ENCODE measurements at regions not wholly inside any gene's neighbourhood (a gene's known extent, or its start where the extent isn't known, plus 50 kb on each side); places are given as distances from the start of the nearest gene placed in this dataset.

DNA sequence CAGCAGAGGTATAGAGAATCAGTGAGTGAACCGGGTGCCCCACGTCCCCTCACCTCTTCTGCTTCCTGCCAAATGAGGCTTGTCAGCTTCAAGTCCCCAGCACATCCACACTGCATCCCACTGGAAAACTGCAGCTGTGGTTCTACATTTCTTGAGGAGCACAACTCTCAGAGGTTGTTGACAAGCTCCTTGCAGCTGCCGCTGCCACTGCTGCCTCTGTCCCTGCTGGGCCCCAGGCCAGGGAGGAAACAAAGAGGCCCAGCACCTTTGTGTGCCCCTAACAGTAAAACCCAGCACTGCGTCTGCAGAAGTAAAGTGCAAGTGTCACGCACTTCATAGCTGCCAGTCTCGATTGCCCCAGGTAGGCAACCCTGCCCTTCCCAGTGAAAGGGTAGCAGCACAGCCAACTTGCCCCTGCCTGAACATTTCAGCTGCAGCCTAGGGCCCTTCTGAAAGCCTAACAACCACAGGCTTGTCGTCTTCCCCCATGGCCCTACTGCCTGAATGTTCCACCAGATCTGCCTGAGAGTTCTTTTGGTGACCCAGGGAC is 1162.1 kb upstream of the USP15 start:
- Histone ChIP-seq H3K27me3 (ENCODE audit: insufficient read depth, poor library complexity, severe bottlenecking) (no peaks in the 10 kb centered on the region), H3K27ac (ENCODE audit: poor library complexity, severe bottlenecking) (no peak overlapping the region), H3K4me3 (ENCODE audit: severe bottlenecking) (no peak overlapping the region), H3K4me1 (ENCODE audit: insufficient read depth, poor library complexity, severe bottlenecking) (no peaks in the 10 kb centered on the region), H3K36me3 (ENCODE audit: low read depth) (no peaks in the 10 kb centered on the region), H3K9me3 (ENCODE audit: severe bottlenecking) (no peaks in the 10 kb centered on the region)
- DNase-seq (ENCODE audit: low spot score) = no peak
- TF ChIP-seq, protein P1, sequence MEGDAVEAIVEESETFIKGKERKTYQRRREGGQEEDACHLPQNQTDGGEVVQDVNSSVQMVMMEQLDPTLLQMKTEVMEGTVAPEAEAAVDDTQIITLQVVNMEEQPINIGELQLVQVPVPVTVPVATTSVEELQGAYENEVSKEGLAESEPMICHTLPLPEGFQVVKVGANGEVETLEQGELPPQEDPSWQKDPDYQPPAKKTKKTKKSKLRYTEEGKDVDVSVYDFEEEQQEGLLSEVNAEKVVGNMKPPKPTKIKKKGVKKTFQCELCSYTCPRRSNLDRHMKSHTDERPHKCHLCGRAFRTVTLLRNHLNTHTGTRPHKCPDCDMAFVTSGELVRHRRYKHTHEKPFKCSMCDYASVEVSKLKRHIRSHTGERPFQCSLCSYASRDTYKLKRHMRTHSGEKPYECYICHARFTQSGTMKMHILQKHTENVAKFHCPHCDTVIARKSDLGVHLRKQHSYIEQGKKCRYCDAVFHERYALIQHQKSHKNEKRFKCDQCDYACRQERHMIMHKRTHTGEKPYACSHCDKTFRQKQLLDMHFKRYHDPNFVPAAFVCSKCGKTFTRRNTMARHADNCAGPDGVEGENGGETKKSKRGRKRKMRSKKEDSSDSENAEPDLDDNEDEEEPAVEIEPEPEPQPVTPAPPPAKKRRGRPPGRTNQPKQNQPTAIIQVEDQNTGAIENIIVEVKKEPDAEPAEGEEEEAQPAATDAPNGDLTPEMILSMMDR (IDR thresholded peaks at IDR 0.05; ENCODE audit: poor library complexity, severe bottlenecking) = no peak
- no peak for ATAC-seq (ENCODE audit: low read depth)

DNA sequence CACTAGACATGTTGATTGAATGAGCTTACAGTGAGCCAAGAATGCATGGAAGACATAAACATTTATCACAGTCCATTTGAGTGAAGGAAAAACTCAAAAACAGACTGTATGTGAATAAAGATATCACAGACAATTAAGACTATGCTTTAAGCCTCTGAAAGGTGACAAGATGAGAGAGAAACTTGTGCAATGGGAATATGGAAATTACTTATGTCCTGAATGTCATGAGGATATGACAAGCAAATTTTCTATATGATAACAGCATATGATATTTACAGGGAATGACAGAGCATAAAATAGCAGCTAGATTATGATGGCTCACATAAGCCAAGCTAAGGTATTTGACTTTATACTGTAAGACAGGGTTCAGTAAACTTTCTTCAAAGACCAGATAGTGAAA is 1153.1 kb upstream of the USP15 start:
- Histone ChIP-seq H3K4me1 (ENCODE audit: insufficient read depth, poor library complexity, severe bottlenecking) (no peaks in the 10 kb centered on the region), H3K4me3 (ENCODE audit: severe bottlenecking) (no peak overlapping the region), H3K9me3 (ENCODE audit: severe bottlenecking) (no peaks in the 10 kb centered on the region), H3K27me3 (ENCODE audit: insufficient read depth, poor library complexity, severe bottlenecking) (peaks cover 3% of the 10 kb centered on the region), H3K36me3 (ENCODE audit: low read depth) (no peaks in the 10 kb centered on the region), H3K27ac (ENCODE audit: poor library complexity, severe bottlenecking) (no peak overlapping the region)
- TF ChIP-seq, protein P1 (IDR thresholded peaks at IDR 0.05; ENCODE audit: poor library complexity, severe bottlenecking) = no peak
- DNase-seq (ENCODE audit: low spot score) (no peak), ATAC-seq (ENCODE audit: low read depth) (no peak)

DNA sequence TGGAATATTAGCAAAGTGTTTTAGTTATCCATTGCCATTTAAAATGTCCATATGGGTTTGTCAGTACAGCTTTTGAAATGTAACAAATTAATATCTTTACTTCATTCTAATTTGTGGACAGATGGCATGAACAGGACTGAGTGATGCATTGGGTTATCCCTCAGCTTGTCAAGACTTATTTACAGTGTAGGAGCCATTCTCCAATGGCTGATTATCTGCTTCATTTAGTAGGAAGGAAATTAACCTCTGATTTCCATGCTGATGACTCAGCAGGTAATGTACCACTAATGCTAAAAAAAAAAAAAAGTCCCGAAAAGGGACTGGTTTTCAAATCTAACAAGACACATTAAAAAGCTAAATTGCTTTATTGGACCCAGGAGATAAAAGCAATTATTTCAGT is 1149.0 kb upstream of the USP15 start:
- no peaks in the 10 kb centered on the region for H3K4me1 ChIP-seq (ENCODE audit: insufficient read depth, poor library complexity, severe bottlenecking)
- TF ChIP-seq, protein P1 (IDR thresholded peaks at IDR 0.05; ENCODE audit: poor library complexity, severe bottlenecking) = no peak

DNA sequence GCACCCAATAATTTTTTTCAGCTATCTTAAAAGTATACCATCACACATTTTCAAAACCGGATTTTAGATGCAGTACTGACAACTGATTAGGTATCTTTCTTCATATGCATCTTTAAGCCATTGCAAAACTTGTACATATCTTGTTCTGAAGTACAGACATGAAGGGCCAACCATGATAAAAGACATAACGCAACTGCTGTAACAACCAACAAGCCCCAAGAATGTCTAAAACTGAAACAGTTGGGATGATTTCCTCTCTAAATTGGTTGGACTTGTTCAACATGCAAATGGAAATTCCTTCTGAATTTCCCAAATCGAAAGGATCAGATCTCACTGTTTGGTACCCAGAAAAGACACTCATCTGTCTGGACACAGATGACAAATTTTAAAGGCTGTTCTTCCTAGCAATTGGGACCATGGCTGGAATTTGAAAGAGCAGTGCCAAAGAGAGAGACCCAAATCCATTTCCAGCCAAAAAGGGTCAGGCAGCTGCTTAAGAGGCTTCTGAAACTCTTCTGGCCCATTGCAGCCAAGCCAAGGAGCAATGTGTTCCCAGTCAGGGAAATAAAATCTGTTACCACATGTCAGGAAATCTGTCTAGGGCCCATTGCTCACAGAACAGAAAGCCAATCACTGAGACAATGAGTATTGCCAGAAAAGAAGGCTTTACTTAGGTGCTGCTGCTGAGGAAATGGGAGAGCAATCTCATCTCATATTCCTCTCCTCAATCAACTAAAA is 1122.4 kb upstream of the USP15 start:
- ATAC-seq (ENCODE audit: low read depth) = no peak
- no peaks in the 10 kb centered on the region for H3K4me1 ChIP-seq (ENCODE audit: insufficient read depth, poor library complexity, severe bottlenecking)
- H3K36me3 ChIP-seq (ENCODE audit: low read depth) = no peaks in the 10 kb centered on the region
- TF ChIP-seq, protein P1 (IDR thresholded peaks at IDR 0.05; ENCODE audit: poor library complexity, severe bottlenecking) = no peak
- H3K4me3 ChIP-seq (ENCODE audit: severe bottlenecking) = no peak overlapping the region
- H3K27ac ChIP-seq (ENCODE audit: poor library complexity, severe bottlenecking) = no peak overlapping the region
- no peaks in the 10 kb centered on the region for H3K27me3 ChIP-seq (ENCODE audit: insufficient read depth, poor library complexity, severe bottlenecking)
- no peak for DNase-seq (ENCODE audit: low spot score)
- H3K9me3 ChIP-seq (ENCODE audit: severe bottlenecking) = no peaks in the 10 kb centered on the region

More for the DNA sequence above, 1149.0 kb upstream of the USP15 start:
- DNase-seq (ENCODE audit: low spot score) (no peak), ATAC-seq (ENCODE audit: low read depth) (no peak)
- H3K27ac ChIP-seq (ENCODE audit: poor library complexity, severe bottlenecking) = no peak overlapping the region
- no peaks in the 10 kb centered on the region for H3K36me3 ChIP-seq (ENCODE audit: low read depth)
- no peaks in the 10 kb centered on the region for H3K9me3 ChIP-seq (ENCODE audit: severe bottlenecking)
- no peak overlapping the region for H3K4me3 ChIP-seq (ENCODE audit: severe bottlenecking)
- H3K27me3 ChIP-seq (ENCODE audit: insufficient read depth, poor library complexity, severe bottlenecking) = peaks cover 3% of the 10 kb centered on the region

DNA sequence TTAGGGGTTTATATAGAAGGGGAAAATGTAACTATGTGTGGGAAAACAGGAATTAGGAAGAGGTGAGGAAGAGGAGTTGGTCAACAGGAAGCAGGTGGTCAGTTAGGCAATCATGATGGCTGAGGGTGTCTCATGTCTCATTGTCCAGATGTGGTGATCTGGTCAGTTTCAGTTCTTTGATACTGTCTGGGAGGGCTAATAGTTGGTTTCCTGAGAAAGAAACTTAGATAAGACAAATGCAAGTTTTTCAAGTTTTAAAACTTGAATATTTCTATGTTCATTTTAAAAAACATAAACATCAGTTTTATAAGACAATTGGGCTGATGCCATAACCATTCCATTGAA is 1121.8 kb upstream of the USP15 start:
- Histone ChIP-seq H3K4me3 (ENCODE audit: severe bottlenecking) (no peak overlapping the region), H3K4me1 (ENCODE audit: insufficient read depth, poor library complexity, severe bottlenecking) (no peaks in the 10 kb centered on the region), H3K27me3 (ENCODE audit: insufficient read depth, poor library complexity, severe bottlenecking) (no peaks in the 10 kb centered on the region), H3K27ac (ENCODE audit: poor library complexity, severe bottlenecking) (no peak overlapping the region), H3K36me3 (ENCODE audit: low read depth) (no peaks in the 10 kb centered on the region), H3K9me3 (ENCODE audit: severe bottlenecking) (no peaks in the 10 kb centered on the region)
- no peak for ATAC-seq (ENCODE audit: low read depth)
- no peak for DNase-seq (ENCODE audit: low spot score)
- TF ChIP-seq, protein P1 (IDR thresholded peaks at IDR 0.05; ENCODE audit: poor library complexity, severe bottlenecking) = no peak

Data from RWPE2 (cell line).